ENCODE measurements at regions not wholly inside any gene's neighbourhood (a gene's known extent, or its start where the extent isn't known, plus 50 kb on each side); places are given as distances from the start of the nearest gene placed in this dataset.

GRCh38 chr4:108559911-108560310 is 60.5 kb upstream of the RPL34 start:
- H3K27ac ChIP-seq (ENCODE audit: low read depth, low read length, poor library complexity, severe bottlenecking) = no peak overlapping the region
- H3K4me2 ChIP-seq (ENCODE audit: low read length) = no peak overlapping the region
- POLR2A ChIA-PET = interaction anchor here (0.5 to 1.8 kb wide), 7 partner anchors 9 to 568 kb away, joined by 3 to 7 read pairs (median 3); no protein-coding TSS in a partner anchor
- DNase-seq (ENCODE audit: low spot score) = no peak
- no peaks in the 10 kb centered on the region for H3K9me2 ChIP-seq (ENCODE audit: insufficient read depth, low read length)
- H3K79me2 ChIP-seq (ENCODE audit: insufficient read depth, low read depth, low read length) = no peaks in the 10 kb centered on the region
- intact Hi-C loops (cut with micrococcal nuclease; ENCODE audit: unreplicated experiment) = no loop called here
- no peak overlapping the region for H3K4me3 ChIP-seq (ENCODE audit: low read depth, low read length, poor library complexity, severe bottlenecking)
- H3K4me1 ChIP-seq (ENCODE audit: insufficient read depth, low read length, poor library complexity, severe bottlenecking) = peaks cover 30% of the 10 kb centered on the region
- no peak overlapping the region for H2AFZ ChIP-seq (ENCODE audit: low read length)
- no peaks in the 10 kb centered on the region for H3K36me3 ChIP-seq (ENCODE audit: insufficient read depth, low read length)
- H4K20me1 ChIP-seq (ENCODE audit: insufficient read depth, low read length) = no peaks in the 10 kb centered on the region
- no peak for TF ChIP-seq EZH2phosphoT487 (IDR thresholded peaks at IDR 0.05; ENCODE audit: borderline replicate concordance, low read depth, low read length)
- TF ChIP-seq, protein P1, sequence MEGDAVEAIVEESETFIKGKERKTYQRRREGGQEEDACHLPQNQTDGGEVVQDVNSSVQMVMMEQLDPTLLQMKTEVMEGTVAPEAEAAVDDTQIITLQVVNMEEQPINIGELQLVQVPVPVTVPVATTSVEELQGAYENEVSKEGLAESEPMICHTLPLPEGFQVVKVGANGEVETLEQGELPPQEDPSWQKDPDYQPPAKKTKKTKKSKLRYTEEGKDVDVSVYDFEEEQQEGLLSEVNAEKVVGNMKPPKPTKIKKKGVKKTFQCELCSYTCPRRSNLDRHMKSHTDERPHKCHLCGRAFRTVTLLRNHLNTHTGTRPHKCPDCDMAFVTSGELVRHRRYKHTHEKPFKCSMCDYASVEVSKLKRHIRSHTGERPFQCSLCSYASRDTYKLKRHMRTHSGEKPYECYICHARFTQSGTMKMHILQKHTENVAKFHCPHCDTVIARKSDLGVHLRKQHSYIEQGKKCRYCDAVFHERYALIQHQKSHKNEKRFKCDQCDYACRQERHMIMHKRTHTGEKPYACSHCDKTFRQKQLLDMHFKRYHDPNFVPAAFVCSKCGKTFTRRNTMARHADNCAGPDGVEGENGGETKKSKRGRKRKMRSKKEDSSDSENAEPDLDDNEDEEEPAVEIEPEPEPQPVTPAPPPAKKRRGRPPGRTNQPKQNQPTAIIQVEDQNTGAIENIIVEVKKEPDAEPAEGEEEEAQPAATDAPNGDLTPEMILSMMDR (conservative IDR thresholded peaks at IDR 0.05; ENCODE audit: low read length) = no peak
- CTCF ChIA-PET (ENCODE audit: unreplicated experiment) = no interaction called here
- BruUV-seq (replicated peaks) = no TSS peak
- H3K9me3 ChIP-seq (ENCODE audit: low read length) = no peaks in the 10 kb centered on the region

- Histone ChIP-seq H3K4me3 (ENCODE audit: low read depth, low read length, poor library complexity, severe bottlenecking) (no peak overlapping the region), H3K79me2 (ENCODE audit: insufficient read depth, low read depth, low read length) (no peaks in the 10 kb centered on the region), H3K4me2 (ENCODE audit: low read length) (no peak overlapping the region), H3K9me2 (ENCODE audit: insufficient read depth, low read length) (no peaks in the 10 kb centered on the region), H4K20me1 (ENCODE audit: insufficient read depth, low read length) (no peaks in the 10 kb centered on the region), H3K27ac (ENCODE audit: low read depth, low read length, poor library complexity, severe bottlenecking) (no peak overlapping the region), H2AFZ (ENCODE audit: low read length) (no peak overlapping the region), H3K36me3 (ENCODE audit: insufficient read depth, low read length) (no peaks in the 10 kb centered on the region), H3K9me3 (ENCODE audit: low read length) (no peaks in the 10 kb centered on the region), H3K4me1 (ENCODE audit: insufficient read depth, low read length, poor library complexity, severe bottlenecking) (peaks cover 23% of the 10 kb centered on the region)
- CTCF ChIA-PET (ENCODE audit: unreplicated experiment) = interaction anchor here (0.7 kb wide), 1 partner anchor 11 kb away, joined by 3 read pairs; no protein-coding TSS in a partner anchor
- POLR2A ChIA-PET = interaction anchor here (0.5 to 1.8 kb wide), 8 partner anchors 12 to 567 kb away, joined by 3 to 7 read pairs (median 4); no protein-coding TSS in a partner anchor
- BruUV-seq (replicated peaks) = no TSS peak
- intact Hi-C loops (cut with micrococcal nuclease; ENCODE audit: unreplicated experiment) = no loop called here
- DNase-seq (ENCODE audit: low spot score) = no peak
- TF ChIP-seq EZH2phosphoT487 (IDR thresholded peaks at IDR 0.05; ENCODE audit: borderline replicate concordance, low read depth, low read length) = no peak
- TF ChIP-seq, protein P1 (conservative IDR thresholded peaks at IDR 0.05; ENCODE audit: low read length) = no peak
Observed at GRCh38 chr4:108559068-108559793, 61.1 kb upstream of the RPL34 start.

GRCh38 chr4:108556588-108557200 is 63.7 kb upstream of the RPL34 start:
- ChIA-PET CTCF (ENCODE audit: unreplicated experiment) (no interaction called here), POLR2A (no interaction called here)
- peak; percentile 56 for DNase-seq (ENCODE audit: low spot score)

More at GRCh38 chr4:108556588-108557200, 63.7 kb upstream of the RPL34 start:
- H3K27ac ChIP-seq (ENCODE audit: low read depth, low read length, poor library complexity, severe bottlenecking) = no peak overlapping the region
- no peaks in the 10 kb centered on the region for H3K36me3 ChIP-seq (ENCODE audit: insufficient read depth, low read length)
- no peaks in the 10 kb centered on the region for H4K20me1 ChIP-seq (ENCODE audit: insufficient read depth, low read length)
- H3K9me3 ChIP-seq (ENCODE audit: low read length) = no peaks in the 10 kb centered on the region
- no peaks in the 10 kb centered on the region for H3K79me2 ChIP-seq (ENCODE audit: insufficient read depth, low read depth, low read length)
- peaks cover 12% of the 10 kb centered on the region for H3K4me1 ChIP-seq (ENCODE audit: insufficient read depth, low read length, poor library complexity, severe bottlenecking)
- intact Hi-C loops (cut with micrococcal nuclease; ENCODE audit: unreplicated experiment) = no loop called here
- H2AFZ ChIP-seq (ENCODE audit: low read length) = peak overlapping the region; percentile 47; the same call in 1 of the 2 replicates
- H3K4me2 ChIP-seq (ENCODE audit: low read length) = peak overlapping the region; percentile 33
- no peaks in the 10 kb centered on the region for H3K9me2 ChIP-seq (ENCODE audit: insufficient read depth, low read length)
- no peak for TF ChIP-seq EZH2phosphoT487 (IDR thresholded peaks at IDR 0.05; ENCODE audit: borderline replicate concordance, low read depth, low read length)
- TF ChIP-seq, protein P1 (conservative IDR thresholded peaks at IDR 0.05; ENCODE audit: low read length) = no peak
- BruUV-seq (replicated peaks) = no TSS peak
- no peak overlapping the region for H3K4me3 ChIP-seq (ENCODE audit: low read depth, low read length, poor library complexity, severe bottlenecking)

All from OCI-LY7 (cell line).